ENCODE measurements at regions not wholly inside any gene's neighbourhood (a gene's known extent, or its start where the extent isn't known, plus 50 kb on each side); places are given as distances from the start of the nearest gene placed in this dataset.

- Histone ChIP-seq H3K27ac (ENCODE audit: insufficient read depth, low read depth, low read length) (no peak overlapping the region), H4K20me1 (replicated peaks; ENCODE audit: control insufficient read depth, extremely low read depth, insufficient read depth, low read length) (no peaks in the 10 kb centered on the region), H3K9me1 (replicated peaks; ENCODE audit: control insufficient read depth, extremely low read depth, insufficient read depth, low read length) (no peaks in the 10 kb centered on the region), H3K4me1 (ENCODE audit: control insufficient read depth, extremely low read depth, insufficient read depth, low read length) (peaks cover 25% of the 10 kb centered on the region), H3K9ac (replicated peaks; ENCODE audit: extremely low read depth, insufficient read depth, low read length) (no peak overlapping the region), H3K79me2 (ENCODE audit: control insufficient read depth, insufficient read depth, low read length) (no peaks in the 10 kb centered on the region), H3K9me3 (replicated peaks; ENCODE audit: control insufficient read depth, insufficient read depth, low read length) (no peaks in the 10 kb centered on the region), H3K27me3 (ENCODE audit: control insufficient read depth in 2 of 2, insufficient read depth in 2 of 2, low read length in 2 of 2) (no peaks in the 10 kb centered on the region), H3K36me3 (ENCODE audit: control insufficient read depth in 2 of 2, extremely low read depth in 1 of 2, insufficient read depth in 2 of 2, low read length in 2 of 2) (no peaks in the 10 kb centered on the region), H2AFZ (ENCODE audit: low read depth, low read length) (peak overlapping the region; percentile 30), H3K4me2 (ENCODE audit: insufficient read depth, low read length) (no peak overlapping the region), H3K4me3 (replicated peaks in 1 of 3; ENCODE audit: insufficient read depth in 1 of 3, low read depth in 1 of 3, low read length in 3 of 3) (no peak overlapping the region)
- dilution Hi-C loops (cut with MboI; ENCODE audit: extremely low pct_ligation_motif_present, low sequenced_read_pairs) (no loop called here), intact Hi-C loops (cut with micrococcal nuclease) (no loop called here)
- no peak for TF ChIP-seq MAX (IDR thresholded peaks at IDR 0.05; ENCODE audit: insufficient read depth, insufficient read length)
- TF ChIP-seq JUN (IDR thresholded peaks at IDR 0.05; ENCODE audit: borderline replicate concordance, insufficient read depth, insufficient read length, low read depth): no peak
- TF ChIP-seq GATA2 (IDR thresholded peaks at IDR 0.05; ENCODE audit: insufficient read depth, insufficient read length, low read depth, low read length): no peak
- no peak for TF ChIP-seq CTCF (IDR thresholded peaks at IDR 0.05; ENCODE audit: extremely low read depth in 1 of 2, insufficient read depth in 1 of 2, low read depth in 1 of 2, low read length in 2 of 2)
- no peak for TF ChIP-seq POLR2A (IDR thresholded peaks at IDR 0.05; ENCODE audit: low read depth, low read length)
- no peak for TF ChIP-seq MYC (IDR thresholded peaks at IDR 0.05; ENCODE audit: low read depth, low read length)
- no peak for TF ChIP-seq POLR2AphosphoS5 (IDR thresholded peaks at IDR 0.05; ENCODE audit: insufficient read depth, low read depth, low read length)
- no peak for TF ChIP-seq EZH2 (IDR thresholded peaks at IDR 0.05; ENCODE audit: borderline replicate concordance, low read depth, low read length, severe bottlenecking)
- TF ChIP-seq FOS (IDR thresholded peaks at IDR 0.05; ENCODE audit: borderline replicate concordance, insufficient read depth, low read length): no peak
- CTCF ChIA-PET: interaction anchor here (1.1 to 4.0 kb wide), 3 partner anchors 10 to 153 kb away, joined by 3 to 18 read pairs (median 3); no protein-coding TSS in a partner anchor
- BruUV-seq (replicated peaks): no TSS peak
- DNase-seq (ENCODE audit: low read depth, low spot score): no peak
- POLR2A ChIA-PET: interaction anchor here (0.8 kb wide), 1 partner anchor 78 kb away, joined by 3 read pairs; no protein-coding TSS in a partner anchor
- FAIRE-seq: peak; percentile 42
Measured at GRCh38 chr15:66622591-66623022, 56.8 kb upstream of the LCTL start.

Data from endothelial cell of umbilical vein (primary cell).